Parathyroid adenoma (tissue), 2 donors: ENCODE measurements at regions not wholly inside any gene's neighbourhood (a gene's known extent, or its start where the extent isn't known, plus 50 kb on each side); places are given as distances from the start of the nearest gene placed in this dataset.

Experiments used
- H2AFZ ChIP-seq: fragments of 300-600 bp; sonication (generic); one replicate; pipeline ENCODE4 v1.7.0; 2017; ENCODE audit warnings: antibody characterized with exemption, mild to moderate bottlenecking
- H3K27ac ChIP-seq: fragments of 300-600 bp; sonication (generic); one replicate; pipeline ENCODE4 v1.7.0; 2017
- H3K27me3 ChIP-seq: fragments of 300-600 bp; sonication (generic); one replicate; pipeline ENCODE4 v1.7.0; 2017; ENCODE audit warnings: low read length; ENCODE audit not compliant: control insufficient read depth, insufficient read depth
- H3K36me3 ChIP-seq: fragments of 300-600 bp; sonication (generic); one replicate; pipeline ENCODE4 v1.7.0; 2017; ENCODE audit warnings: low read length; ENCODE audit not compliant: control insufficient read depth, insufficient read depth
- H3K4me1 ChIP-seq: fragments of 300-600 bp; sonication (generic); one replicate; pipeline ENCODE4 v1.7.0; 2017; ENCODE audit warnings: control low read depth
- H3K4me2 ChIP-seq: fragments of 300-600 bp; sonication (generic); one replicate; pipeline ENCODE4 v1.7.0; 2017; ENCODE audit warnings: low read length
- H3K4me3 ChIP-seq: fragments of 300-600 bp; sonication (generic); one replicate; pipeline ENCODE4 v1.7.0; 2017; ENCODE audit warnings: low read depth, low read length
- H3K79me2 ChIP-seq: fragments of 300-600 bp; sonication (generic); one replicate; pipeline ENCODE4 v1.7.0; 2017; ENCODE audit warnings: control low read depth
- H3K9ac ChIP-seq: fragments of 300-600 bp; sonication (generic); one replicate; pipeline ENCODE4 v1.7.0; 2017; ENCODE audit warnings: mild to moderate bottlenecking
- H3K9me3 ChIP-seq: fragments of 300-600 bp; sonication (generic); one replicate; pipeline ENCODE4 v1.7.0; 2017; ENCODE audit warnings: low read length; ENCODE audit not compliant: control insufficient read depth
- CTCF ChIP-seq: fragments of 300-600 bp; sonication (generic); IDR thresholded peaks from one replicate; pipeline ENCODE4 v1.7.0; 2017; ENCODE audit warnings: antibody characterized with exemption, mild to moderate bottlenecking
- donor health status: primary hyperparathyroidism.

GRCh38 chr4:111635646-111636045 is 509.6 kb upstream of the FAM241A start:
- Histone ChIP-seq H2AFZ (no peak overlapping the region), H3K9me3 (no peaks in the 10 kb centered on the region), H3K4me1 (no peaks in the 10 kb centered on the region), H3K4me3 (no peak overlapping the region), H3K4me2 (no peak overlapping the region), H3K36me3 (no peaks in the 10 kb centered on the region), H3K9ac (no peak overlapping the region), H3K79me2 (no peaks in the 10 kb centered on the region), H3K27ac (no peak overlapping the region), H3K27me3 (no peaks in the 10 kb centered on the region)
- no peak for TF ChIP-seq CTCF

GRCh38 chr4:111636961-111637585 is 508.2 kb upstream of the FAM241A start:
- H2AFZ ChIP-seq = no peak overlapping the region
- TF ChIP-seq CTCF = no peak
- no peak overlapping the region for H3K9ac ChIP-seq
- H3K27ac ChIP-seq = no peak overlapping the region
- no peak overlapping the region for H3K4me3 ChIP-seq
- H3K79me2 ChIP-seq = no peaks in the 10 kb centered on the region
- peaks cover 4% of the 10 kb centered on the region for H3K27me3 ChIP-seq
- H3K4me2 ChIP-seq = no peak overlapping the region
- H3K36me3 ChIP-seq = no peaks in the 10 kb centered on the region
- H3K4me1 ChIP-seq = no peaks in the 10 kb centered on the region
- H3K9me3 ChIP-seq = no peaks in the 10 kb centered on the region

GRCh38 chr4:111639120-111639690 is 506.0 kb upstream of the FAM241A start:
- no peak for TF ChIP-seq CTCF
- no peaks in the 10 kb centered on the region for H3K9me3 ChIP-seq
- H3K9ac ChIP-seq = no peak overlapping the region
- H3K36me3 ChIP-seq = no peaks in the 10 kb centered on the region
- H3K79me2 ChIP-seq = no peaks in the 10 kb centered on the region
- no peaks in the 10 kb centered on the region for H3K4me1 ChIP-seq
- peaks cover 4% of the 10 kb centered on the region for H3K27me3 ChIP-seq
- H3K27ac ChIP-seq = no peak overlapping the region
- no peak overlapping the region for H3K4me3 ChIP-seq
- H2AFZ ChIP-seq = no peak overlapping the region
- no peak overlapping the region for H3K4me2 ChIP-seq

- no peak overlapping the region for H3K27ac ChIP-seq
- no peak overlapping the region for H3K4me2 ChIP-seq
- H3K9ac ChIP-seq = no peak overlapping the region
- H3K4me1 ChIP-seq = no peaks in the 10 kb centered on the region
- H3K36me3 ChIP-seq = no peaks in the 10 kb centered on the region
- H3K79me2 ChIP-seq = no peaks in the 10 kb centered on the region
- no peak for TF ChIP-seq CTCF
- H3K9me3 ChIP-seq = no peaks in the 10 kb centered on the region
- no peak overlapping the region for H3K4me3 ChIP-seq
- H3K27me3 ChIP-seq = peaks cover 4% of the 10 kb centered on the region
- no peak overlapping the region for H2AFZ ChIP-seq
Measured at GRCh38 chr4:111639876-111640275, 505.4 kb upstream of the FAM241A start.
